ENCODE measurements at regions not wholly inside any gene's neighbourhood (a gene's known extent, or its start where the extent isn't known, plus 50 kb on each side); places are given as distances from the start of the nearest gene placed in this dataset.

DNA sequence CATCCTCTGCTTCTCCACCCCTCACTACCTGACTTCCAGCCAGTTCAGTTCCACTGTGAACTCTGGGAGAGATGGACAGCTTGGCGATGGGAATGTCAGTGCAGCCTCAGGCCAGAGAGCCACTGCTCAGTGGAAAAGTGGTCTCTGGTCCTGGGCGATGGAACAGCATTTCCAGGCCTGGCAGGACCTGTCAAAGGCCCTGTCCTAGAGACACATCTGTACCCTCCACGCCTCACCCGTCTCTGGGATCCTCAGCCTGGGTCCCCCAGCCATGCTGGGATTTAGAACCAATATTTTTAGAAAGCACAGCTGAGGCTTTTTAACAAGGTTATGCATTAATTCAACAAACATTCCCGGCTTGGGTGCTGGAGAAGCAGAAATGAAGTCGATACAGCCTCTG lies 165.7 kb downstream of the MN1 start:
- DNase-seq = no peak
- no peaks in the 10 kb centered on the region for H3K36me3 ChIP-seq
- TF ChIP-seq, protein P1, sequence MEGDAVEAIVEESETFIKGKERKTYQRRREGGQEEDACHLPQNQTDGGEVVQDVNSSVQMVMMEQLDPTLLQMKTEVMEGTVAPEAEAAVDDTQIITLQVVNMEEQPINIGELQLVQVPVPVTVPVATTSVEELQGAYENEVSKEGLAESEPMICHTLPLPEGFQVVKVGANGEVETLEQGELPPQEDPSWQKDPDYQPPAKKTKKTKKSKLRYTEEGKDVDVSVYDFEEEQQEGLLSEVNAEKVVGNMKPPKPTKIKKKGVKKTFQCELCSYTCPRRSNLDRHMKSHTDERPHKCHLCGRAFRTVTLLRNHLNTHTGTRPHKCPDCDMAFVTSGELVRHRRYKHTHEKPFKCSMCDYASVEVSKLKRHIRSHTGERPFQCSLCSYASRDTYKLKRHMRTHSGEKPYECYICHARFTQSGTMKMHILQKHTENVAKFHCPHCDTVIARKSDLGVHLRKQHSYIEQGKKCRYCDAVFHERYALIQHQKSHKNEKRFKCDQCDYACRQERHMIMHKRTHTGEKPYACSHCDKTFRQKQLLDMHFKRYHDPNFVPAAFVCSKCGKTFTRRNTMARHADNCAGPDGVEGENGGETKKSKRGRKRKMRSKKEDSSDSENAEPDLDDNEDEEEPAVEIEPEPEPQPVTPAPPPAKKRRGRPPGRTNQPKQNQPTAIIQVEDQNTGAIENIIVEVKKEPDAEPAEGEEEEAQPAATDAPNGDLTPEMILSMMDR (IDR thresholded peaks at IDR 0.05; ENCODE audit: low read depth, low read length) = no peak
- no peak overlapping the region for H3K4me3 ChIP-seq (ENCODE audit: low read depth, low read length)
- H3K27ac ChIP-seq = no peak overlapping the region
- H3K27me3 ChIP-seq (ENCODE audit: insufficient read depth, low read depth, severe bottlenecking) = no peaks in the 10 kb centered on the region
- no peaks in the 10 kb centered on the region for H3K9me3 ChIP-seq (ENCODE audit: severe bottlenecking)

DNA sequence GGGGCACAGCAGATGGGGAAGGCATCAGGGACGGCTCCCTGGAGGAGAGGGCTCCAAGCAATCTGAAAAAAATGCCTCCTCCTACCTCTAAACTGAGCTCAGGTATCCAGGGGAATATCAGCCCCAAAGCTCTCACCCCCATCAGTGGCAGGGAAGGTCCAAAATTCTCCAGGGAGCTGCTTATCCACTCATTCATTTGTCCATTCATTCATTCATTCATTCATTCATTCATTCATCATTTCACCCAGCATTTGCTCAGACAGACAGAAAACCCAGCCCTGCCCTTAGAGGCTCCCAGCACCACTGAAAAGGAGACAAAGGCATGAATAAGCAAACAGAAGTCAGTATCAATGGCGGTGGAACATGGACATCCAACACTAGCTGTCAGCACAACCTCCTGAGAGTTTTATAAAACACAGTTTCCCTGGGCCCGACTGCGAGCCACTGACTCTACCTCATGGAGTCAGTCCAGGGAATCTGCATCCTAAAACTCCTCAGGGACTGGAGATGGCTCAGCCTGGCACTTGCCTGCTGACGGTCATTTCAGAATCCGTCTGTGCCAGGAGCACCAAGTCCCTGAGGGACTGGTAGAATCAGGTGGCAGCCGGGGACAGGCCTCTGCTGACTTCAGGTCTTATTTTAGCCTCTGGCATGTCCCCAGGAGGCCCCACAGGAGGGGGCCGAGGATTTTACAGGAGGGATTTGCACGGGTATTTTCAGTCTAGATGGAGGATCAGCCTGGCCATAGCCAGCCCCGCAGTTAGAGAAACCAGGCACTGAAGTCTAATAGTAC lies 164.6 kb downstream of the MN1 start:
- H3K27ac ChIP-seq = peak overlapping the region; percentile 55
- TF ChIP-seq, protein P1 (IDR thresholded peaks at IDR 0.05; ENCODE audit: low read depth, low read length) = no peak
- H3K27me3 ChIP-seq (ENCODE audit: insufficient read depth, low read depth, severe bottlenecking) = no peaks in the 10 kb centered on the region
- H3K9me3 ChIP-seq (ENCODE audit: severe bottlenecking) = no peaks in the 10 kb centered on the region
- DNase-seq = peak; percentile 85
- H3K4me3 ChIP-seq (ENCODE audit: low read depth, low read length) = no peak overlapping the region
- H3K36me3 ChIP-seq = no peaks in the 10 kb centered on the region

DNA sequence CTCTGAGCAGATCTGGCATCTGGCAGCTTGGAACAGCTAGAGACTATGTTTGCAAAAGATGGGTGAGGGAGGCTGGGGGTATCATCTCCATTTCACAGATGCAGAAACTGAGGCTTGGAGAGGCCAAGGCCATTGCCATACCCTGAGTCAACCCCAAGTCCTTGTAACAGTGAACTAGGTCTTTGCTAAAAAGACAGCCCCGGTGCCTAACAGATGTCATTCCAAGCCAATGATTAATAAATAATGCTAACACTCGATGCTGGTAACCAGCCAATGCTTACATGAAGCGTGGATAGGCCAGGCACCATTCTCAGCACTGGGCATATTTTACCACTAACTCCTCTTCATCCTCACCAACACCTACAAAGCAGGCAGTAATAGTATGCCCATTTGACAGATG lies 164.0 kb downstream of the MN1 start:
- TF ChIP-seq, protein P1 (IDR thresholded peaks at IDR 0.05; ENCODE audit: low read depth, low read length) = no peak
- H3K27me3 ChIP-seq (ENCODE audit: insufficient read depth, low read depth, severe bottlenecking) = no peaks in the 10 kb centered on the region
- no peak overlapping the region for H3K4me3 ChIP-seq (ENCODE audit: low read depth, low read length)
- H3K9me3 ChIP-seq (ENCODE audit: severe bottlenecking) = no peaks in the 10 kb centered on the region
- H3K36me3 ChIP-seq = no peaks in the 10 kb centered on the region
- peak overlapping the region; percentile 55 for H3K27ac ChIP-seq
- DNase-seq = no peak

DNA sequence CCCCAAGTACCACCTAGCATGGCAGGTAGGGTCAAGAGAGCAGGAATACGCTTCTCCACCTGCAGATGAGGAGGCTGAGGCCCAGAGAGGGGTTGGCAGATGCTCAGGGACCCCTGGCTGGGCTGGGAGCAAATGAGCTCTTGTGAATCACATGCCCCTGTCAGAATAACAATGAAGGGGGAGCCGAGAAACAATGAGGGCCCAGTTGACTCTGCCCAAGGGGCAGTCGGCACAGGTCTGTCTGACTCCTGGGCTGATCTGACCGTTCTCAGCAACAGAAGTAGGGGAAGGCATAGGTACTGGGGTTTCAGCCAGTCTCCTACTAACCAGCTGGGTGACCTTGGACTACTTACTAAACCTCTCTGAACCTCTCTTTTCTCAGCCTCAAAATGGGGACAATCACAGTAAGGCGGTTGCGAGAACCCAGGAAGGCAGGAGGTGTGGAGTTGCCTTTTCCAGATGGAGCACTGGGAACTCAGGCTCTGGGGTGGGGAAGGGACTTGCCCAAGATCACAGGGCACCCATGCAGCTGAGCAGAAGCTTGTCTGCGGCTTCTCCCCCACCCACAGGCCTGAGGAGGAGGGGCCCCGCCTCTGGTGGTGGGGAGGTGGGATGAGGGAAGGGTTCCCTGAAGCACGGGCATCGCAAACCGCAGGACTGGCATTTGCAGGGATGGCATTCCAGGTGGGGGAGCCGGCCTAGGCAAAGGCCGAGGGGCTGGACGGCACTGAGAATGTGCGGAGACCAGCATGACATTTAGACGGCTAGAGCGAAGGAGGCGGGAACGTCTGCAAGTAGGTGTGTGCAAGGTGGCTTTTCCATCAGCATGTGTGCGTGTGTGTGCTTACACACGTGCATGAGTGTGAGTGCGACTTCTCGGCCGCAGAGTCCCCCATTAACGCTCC lies 163.0 kb downstream of the MN1 start:
- no peak overlapping the region for H3K4me3 ChIP-seq (ENCODE audit: low read depth, low read length)
- TF ChIP-seq, protein P1 (IDR thresholded peaks at IDR 0.05; ENCODE audit: low read depth, low read length) = no peak
- H3K9me3 ChIP-seq (ENCODE audit: severe bottlenecking) = no peaks in the 10 kb centered on the region
- no peaks in the 10 kb centered on the region for H3K36me3 ChIP-seq
- no peak for DNase-seq
- H3K27ac ChIP-seq = no peak overlapping the region; the same call in 1 of the 2 replicates
- H3K27me3 ChIP-seq (ENCODE audit: insufficient read depth, low read depth, severe bottlenecking) = no peaks in the 10 kb centered on the region

- DNase-seq = no peak
- H3K36me3 ChIP-seq = no peaks in the 10 kb centered on the region
- TF ChIP-seq, protein P1 (IDR thresholded peaks at IDR 0.05; ENCODE audit: low read depth, low read length) = no peak
- H3K27ac ChIP-seq = no peak overlapping the region
- no peaks in the 10 kb centered on the region for H3K9me3 ChIP-seq (ENCODE audit: severe bottlenecking)
- no peak overlapping the region for H3K4me3 ChIP-seq (ENCODE audit: low read depth, low read length)
- H3K27me3 ChIP-seq (ENCODE audit: insufficient read depth, low read depth, severe bottlenecking) = no peaks in the 10 kb centered on the region
Measured at GRCh38 chr22:27639248-27640086, 162.1 kb downstream of the MN1 start.
